Gastrocnemius medialis (tissue), 4 donors: ENCODE measurements at regions not wholly inside any gene's neighbourhood (a gene's known extent, or its start where the extent isn't known, plus 50 kb on each side); places are given as distances from the start of the nearest gene placed in this dataset.
"Not testable (repeated sequence)": the region's sequence is repeated elsewhere in the genome, so short reads cannot be mapped to it uniquely, and the experiment has no call there.

Experiments
- ATAC-seq, 2 donors: fragments of 150-250 bp; one replicate each; pipeline ENCODE4 v1.9.1; 2016
- DNase-seq, 2 donors: peaks; one replicate each; pipeline ENCODE4 v3.0.0-alpha.2; 2019
- H3K27ac ChIP-seq, 4 donors: fragments of 200-600 bp; sonication (generic); 1 replicate in 1 of 4; 2 replicates in 3 of 4; pipeline ENCODE4 v1.5.1; 2016 to 2018; ENCODE audit warnings: mild to moderate bottlenecking in 2 of 4, moderate library complexity in 1 of 4
- H3K27me3 ChIP-seq, 3 donors: fragments of 200-600 bp; sonication (generic) in 2 of 3; 1 replicate in 1 of 3; 2 replicates in 2 of 3; pipeline versions ENCODE4 v1.5.1 to v1.6.0; 2016 to 2019; ENCODE audit warnings: mild to moderate bottlenecking in 1 of 3, moderate library complexity in 1 of 3
- H3K36me3 ChIP-seq, 2 donors: fragments of 200-600 bp; sonication (generic) in 1 of 2; one replicate each; pipeline ENCODE4 v1.5.1; 2017 to 2018
- H3K4me1 ChIP-seq, 2 donors: fragments of 200-600 bp; sonication (generic) in 1 of 2; one replicate each; pipeline ENCODE4 v1.5.1; 2016 to 2017; ENCODE audit warnings: mild to moderate bottlenecking in 2 of 2
- H3K4me3 ChIP-seq, 4 donors: fragments of 200-600 bp; sonication (generic) in 3 of 4; 1 replicate in 1 of 4; 2 replicates in 3 of 4; pipeline ENCODE4 v1.5.1; 2016 to 2019; ENCODE audit warnings: mild to moderate bottlenecking in 2 of 4
- H3K9me3 ChIP-seq, 3 donors: fragments of 200-600 bp; sonication (generic) in 2 of 3; 1 replicate in 1 of 3; 2 replicates in 2 of 3; pipeline ENCODE4 v1.5.1; 2016 to 2019
- POLR2A ChIP-seq, 2 donors: fragments of 450-650 bp; IDR thresholded peaks; one replicate each; pipeline ENCODE4 v1.6.1; 2017; ENCODE audit warnings: antibody characterized with exemption in 2 of 2, mild to moderate bottlenecking in 2 of 2, moderate library complexity in 2 of 2
- in situ Hi-C, 4 donors: fragments of 200-750 bp; cut with MboI; loops; one replicate each; pipeline versions ENCODE4 v1.15.0 to v1.8.0; 2017; ENCODE audit warnings: low sequenced_read_pairs in 4 of 4
- intact Hi-C: fragments of 100-400 bp; cut with DNase I; formaldehyde crosslinking; loops from one replicate; pipeline ENCODE4 v1.15.1; 2023; ENCODE audit warnings: low total_unique reads
- TF ChIP-seq, protein P1 (sequence below), 5 experiments: fragments of 450-650 bp in 3 of 5; fragments of 200-600 bp in 2 of 5; sonication (generic) in 2 of 5; IDR thresholded peaks in 4 of 5; conservative IDR thresholded peaks in 1 of 5; 1 replicate in 4 of 5; 2 replicates in 1 of 5; pipeline ENCODE4 v1.5.1; 2016 to 2019; ENCODE audit warnings: antibody characterized with exemption in 5 of 5, mild to moderate bottlenecking in 3 of 5, moderate library complexity in 3 of 5

- TF ChIP-seq, protein P1, sequence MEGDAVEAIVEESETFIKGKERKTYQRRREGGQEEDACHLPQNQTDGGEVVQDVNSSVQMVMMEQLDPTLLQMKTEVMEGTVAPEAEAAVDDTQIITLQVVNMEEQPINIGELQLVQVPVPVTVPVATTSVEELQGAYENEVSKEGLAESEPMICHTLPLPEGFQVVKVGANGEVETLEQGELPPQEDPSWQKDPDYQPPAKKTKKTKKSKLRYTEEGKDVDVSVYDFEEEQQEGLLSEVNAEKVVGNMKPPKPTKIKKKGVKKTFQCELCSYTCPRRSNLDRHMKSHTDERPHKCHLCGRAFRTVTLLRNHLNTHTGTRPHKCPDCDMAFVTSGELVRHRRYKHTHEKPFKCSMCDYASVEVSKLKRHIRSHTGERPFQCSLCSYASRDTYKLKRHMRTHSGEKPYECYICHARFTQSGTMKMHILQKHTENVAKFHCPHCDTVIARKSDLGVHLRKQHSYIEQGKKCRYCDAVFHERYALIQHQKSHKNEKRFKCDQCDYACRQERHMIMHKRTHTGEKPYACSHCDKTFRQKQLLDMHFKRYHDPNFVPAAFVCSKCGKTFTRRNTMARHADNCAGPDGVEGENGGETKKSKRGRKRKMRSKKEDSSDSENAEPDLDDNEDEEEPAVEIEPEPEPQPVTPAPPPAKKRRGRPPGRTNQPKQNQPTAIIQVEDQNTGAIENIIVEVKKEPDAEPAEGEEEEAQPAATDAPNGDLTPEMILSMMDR (IDR thresholded peaks at IDR 0.05 in 4 of 5, conservative IDR thresholded peaks at IDR 0.05 in 1 of 5), result no peak
- no peak for TF ChIP-seq POLR2A (IDR thresholded peaks at IDR 0.05)
- intact Hi-C loops, result no loop called here
- no peak for ATAC-seq
- Histone ChIP-seq H3K36me3 (no peaks in the 10 kb centered on the region), H3K27ac (no peak overlapping the region), H3K9me3 (no peaks in the 10 kb centered on the region), H3K4me1 (no peaks in the 10 kb centered on the region), H3K4me3 (no peak overlapping the region), H3K27me3 (no peaks in the 10 kb centered on the region)
- in situ Hi-C loops, result no loop called here
- DNase-seq, result no peak
These were observed 58.3 kb upstream of the CSNK1A1L start for GRCh38 chr13:37163641-37164265.

DNA sequence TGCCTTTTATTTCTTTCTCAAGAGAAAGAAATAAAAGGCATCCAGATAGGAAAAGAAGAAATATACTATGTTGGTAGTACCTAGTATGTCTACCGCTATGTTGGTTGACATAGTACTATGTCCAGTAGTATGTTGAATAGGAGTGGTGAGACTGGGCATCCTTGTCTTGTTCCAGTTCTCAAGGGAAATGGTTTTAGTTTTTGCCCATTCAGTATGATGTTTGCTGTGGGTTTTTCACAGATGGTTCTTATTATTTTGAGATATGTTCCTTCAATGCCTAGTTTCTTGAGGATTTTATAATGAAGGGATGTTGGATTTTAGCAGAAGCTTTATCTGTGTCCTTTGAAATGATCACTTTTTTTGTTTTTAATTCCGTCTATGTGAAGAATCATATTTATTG, 53.0 kb upstream of the CSNK1A1L start:
- no peaks in the 10 kb centered on the region for H3K4me1 ChIP-seq
- DNase-seq (no peak), ATAC-seq (no peak)
- no peaks in the 10 kb centered on the region for H3K9me3 ChIP-seq
- no peak overlapping the region for H3K4me3 ChIP-seq
- no peak for TF ChIP-seq POLR2A (IDR thresholded peaks at IDR 0.05)
- TF ChIP-seq, protein P1 (IDR thresholded peaks at IDR 0.05 in 4 of 5, conservative IDR thresholded peaks at IDR 0.05 in 1 of 5), result no peak
- intact Hi-C loops, result no loop called here
- no peaks in the 10 kb centered on the region for H3K27me3 ChIP-seq
- no peak overlapping the region for H3K27ac ChIP-seq
- H3K36me3 ChIP-seq, result no peaks in the 10 kb centered on the region
- in situ Hi-C loops, result no loop called here

- DNase-seq, H3K36me3 ChIP-seq, H3K4me1 ChIP-seq, H3K27me3 ChIP-seq, H3K4me3 ChIP-seq, intact Hi-C loops, in situ Hi-C loops, H3K9me3 ChIP-seq, H3K27ac ChIP-seq, ATAC-seq: not testable (repeated sequence)
These were observed 50.2 kb upstream of the CSNK1A1L start for GRCh38 chr13:37155613-37156097.
